Fibroblast of lung (primary cell): ENCODE measurements at regions not wholly inside any gene's neighbourhood (a gene's known extent, or its start where the extent isn't known, plus 50 kb on each side); places are given as distances from the start of the nearest gene placed in this dataset.

Experiments
- CTCF ChIP-seq, 2 donors: IDR thresholded peaks in 1 of 2; conservative IDR thresholded peaks in 1 of 2; 1 replicate in 1 of 2; 2 replicates in 1 of 2; pipeline ENCODE4 v1.5.1; 2011 to 2012; ENCODE audit warnings: low read length in 2 of 2, control low read depth in 1 of 2, inconsistent platforms in 1 of 2, low read depth in 1 of 2, mild to moderate bottlenecking in 1 of 2
- EZH2 ChIP-seq: IDR thresholded peaks from 2 replicates; pipeline ENCODE4 v1.5.1; 2012; ENCODE audit warnings: low read length, control low read depth, mild to moderate bottlenecking; ENCODE audit errors: missing control alignments

DNA sequence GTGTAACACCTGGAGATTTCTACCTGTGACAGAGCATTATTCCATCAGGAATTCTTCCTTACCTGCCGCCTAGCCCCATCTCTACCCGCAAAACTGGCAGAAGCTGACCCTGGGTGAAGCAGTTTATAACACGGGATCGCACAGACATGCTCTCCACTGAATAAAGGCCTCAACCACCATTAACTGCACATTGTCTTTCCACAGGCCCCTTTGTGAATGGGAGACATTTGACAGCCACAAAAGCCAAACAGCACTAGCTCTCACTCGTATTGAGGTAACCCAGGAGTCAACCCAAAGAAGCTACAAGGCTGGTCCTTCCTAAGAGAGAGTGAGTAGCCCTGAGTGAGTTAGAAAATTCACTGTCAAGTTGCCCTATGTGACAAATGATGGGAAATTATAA is 135.6 kb downstream of the RCN1 start:
- no peak for TF ChIP-seq CTCF (conservative IDR thresholded peaks at IDR 0.05 in 1 of 2, IDR thresholded peaks at IDR 0.05 in 1 of 2; ENCODE audit: low read depth in 1 of 2, low read length in 2 of 2)
- TF ChIP-seq EZH2, result no peak
